Karpas-422 (cell line): ENCODE measurements at regions not wholly inside any gene's neighbourhood (a gene's known extent, or its start where the extent isn't known, plus 50 kb on each side); places are given as distances from the start of the nearest gene placed in this dataset.
"Not testable (repeated sequence)": the region's sequence is repeated elsewhere in the genome, so short reads cannot be mapped to it uniquely, and the experiment has no call there.

Experiments
- DNase-seq: peaks from one replicate; pipeline ENCODE4 v3.0.0-alpha.2; 2015
- H2AFZ ChIP-seq: fragments of 200-600 bp; sonication (generic); 2 replicates; pipeline ENCODE4 v1.6.1; 2014; ENCODE audit warnings: antibody characterized with exemption, low read length, mixed read lengths
- H3K27ac ChIP-seq: fragments of 200-600 bp; sonication (generic); 2 replicates; pipeline ENCODE4 v1.5.1; 2014; ENCODE audit warnings: mild to moderate bottlenecking, low read length, moderate library complexity
- H3K27me3 ChIP-seq: fragments of 200-600 bp; sonication (generic); 2 replicates; pipeline ENCODE4 v1.6.1; 2014; ENCODE audit warnings: low read length, mixed read lengths
- H3K36me3 ChIP-seq: fragments of 200-600 bp; sonication (generic); 2 replicates; pipeline ENCODE4 v1.6.1; 2014; ENCODE audit warnings: low read length, mixed read lengths; ENCODE audit not compliant: insufficient read depth
- H3K4me1 ChIP-seq: fragments of 200-600 bp; sonication (generic); 2 replicates; pipeline ENCODE4 v1.6.1; 2014; ENCODE audit warnings: mild to moderate bottlenecking, low read length, mixed read lengths
- H3K4me2 ChIP-seq: fragments of 200-600 bp; sonication (generic); 2 replicates; pipeline ENCODE4 v1.6.1; 2014; ENCODE audit warnings: low read length, low read depth, mild to moderate bottlenecking; ENCODE audit not compliant: poor library complexity, severe bottlenecking
- H3K4me3 ChIP-seq: fragments of 200-600 bp; sonication (generic); 2 replicates; pipeline ENCODE4 v1.5.1; 2014; ENCODE audit warnings: mild to moderate bottlenecking, antibody characterized with exemption, low read length, mixed read lengths
- H3K79me2 ChIP-seq: fragments of 200-600 bp; sonication (generic); 2 replicates; pipeline ENCODE4 v1.6.1; 2014; ENCODE audit warnings: mild to moderate bottlenecking, low read length, mixed read lengths
- H3K9ac ChIP-seq: fragments of 200-600 bp; sonication (generic); 2 replicates; pipeline ENCODE4 v1.6.0; 2014; ENCODE audit warnings: low read length
- H3K9me2 ChIP-seq: fragments of 200-600 bp; sonication (generic), shearing (Covaris generic); replicated peaks from 2 replicates; pipeline ENCODE4 v1.6.0; 2014; ENCODE audit warnings: mild to moderate bottlenecking, low read length, moderate library complexity; ENCODE audit not compliant: insufficient read depth
- H3K9me3 ChIP-seq: fragments of 300-700, 200-600 bp; sonication (generic); 2 replicates; pipeline ENCODE4 v1.6.1; 2014; ENCODE audit warnings: low read length, mixed read lengths
- H4K20me1 ChIP-seq: fragments of 200-600 bp; sonication (generic); 2 replicates; pipeline ENCODE4 v1.6.1; 2014; ENCODE audit warnings: mild to moderate bottlenecking, antibody characterized with exemption, low read length, low read depth; ENCODE audit not compliant: insufficient read depth

GRCh38 chr17:15850687-15851086 is 94.2 kb upstream of the ADORA2B start:
- H3K9me2 ChIP-seq, H2AFZ ChIP-seq, H3K79me2 ChIP-seq, H3K4me1 ChIP-seq, H3K27ac ChIP-seq, H4K20me1 ChIP-seq, H3K9ac ChIP-seq, H3K36me3 ChIP-seq, H3K9me3 ChIP-seq, DNase-seq, H3K4me2 ChIP-seq, H3K27me3 ChIP-seq, H3K4me3 ChIP-seq: not testable (repeated sequence)

GRCh38 chr17:15852863-15853262 is 92.1 kb upstream of the ADORA2B start:
- H3K4me1 ChIP-seq, H3K4me2 ChIP-seq, H3K9me3 ChIP-seq: not testable (repeated sequence)

GRCh38 chr17:15856191-15856590 is 88.7 kb upstream of the ADORA2B start:
- not testable (repeated sequence) for H4K20me1 ChIP-seq, DNase-seq, H3K79me2 ChIP-seq, H3K27me3 ChIP-seq, H3K36me3 ChIP-seq, H3K9ac ChIP-seq, H3K27ac ChIP-seq, H3K9me2 ChIP-seq, H3K4me2 ChIP-seq, H3K4me3 ChIP-seq, H3K9me3 ChIP-seq, H2AFZ ChIP-seq
- H3K4me1 ChIP-seq: peaks cover 25% of the 10 kb centered on the region

More at GRCh38 chr17:15852863-15853262, 92.1 kb upstream of the ADORA2B start:
- DNase-seq, H3K27me3 ChIP-seq, H3K9me2 ChIP-seq, H3K79me2 ChIP-seq, H2AFZ ChIP-seq, H3K36me3 ChIP-seq, H3K4me3 ChIP-seq, H3K9ac ChIP-seq, H3K27ac ChIP-seq, H4K20me1 ChIP-seq: not testable (repeated sequence)

- not testable (repeated sequence) for H2AFZ ChIP-seq, H3K79me2 ChIP-seq, H4K20me1 ChIP-seq, H3K4me2 ChIP-seq, H3K4me3 ChIP-seq, H3K9ac ChIP-seq, H3K27ac ChIP-seq, H3K36me3 ChIP-seq, H3K9me3 ChIP-seq, H3K27me3 ChIP-seq, DNase-seq, H3K9me2 ChIP-seq
- peaks cover 27% of the 10 kb centered on the region for H3K4me1 ChIP-seq
Observed at GRCh38 chr17:15856745-15857144, 88.2 kb upstream of the ADORA2B start.

GRCh38 chr17:15858082-15858481 is 86.8 kb upstream of the ADORA2B start:
- not testable (repeated sequence) for H3K9me3 ChIP-seq, H3K79me2 ChIP-seq, H3K9ac ChIP-seq, H3K4me3 ChIP-seq, H3K9me2 ChIP-seq, H3K36me3 ChIP-seq, H3K27ac ChIP-seq, H2AFZ ChIP-seq, H3K27me3 ChIP-seq, H4K20me1 ChIP-seq, DNase-seq
- H3K4me2 ChIP-seq: peak overlapping the region; percentile 42
- peaks cover 27% of the 10 kb centered on the region for H3K4me1 ChIP-seq

- not testable (repeated sequence) for DNase-seq, H3K36me3 ChIP-seq, H3K27ac ChIP-seq, H3K9me3 ChIP-seq, H3K9me2 ChIP-seq, H4K20me1 ChIP-seq, H3K4me2 ChIP-seq, H3K27me3 ChIP-seq, H2AFZ ChIP-seq, H3K9ac ChIP-seq, H3K79me2 ChIP-seq, H3K4me3 ChIP-seq
- H3K4me1 ChIP-seq: peaks cover 27% of the 10 kb centered on the region
Observed at GRCh38 chr17:15860774-15861173, 84.2 kb upstream of the ADORA2B start.

- not testable (repeated sequence) for H3K36me3 ChIP-seq, H3K4me3 ChIP-seq, H3K79me2 ChIP-seq, H4K20me1 ChIP-seq, H3K9me3 ChIP-seq, DNase-seq, H3K27ac ChIP-seq, H3K9me2 ChIP-seq, H3K4me2 ChIP-seq, H3K9ac ChIP-seq, H3K27me3 ChIP-seq, H2AFZ ChIP-seq
- H3K4me1 ChIP-seq: peaks cover 13% of the 10 kb centered on the region
Observed at GRCh38 chr17:15864061-15864460, 80.9 kb upstream of the ADORA2B start.

GRCh38 chr17:15864472-15864871 is 80.5 kb upstream of the ADORA2B start:
- H3K9me3 ChIP-seq, H3K79me2 ChIP-seq, H3K9ac ChIP-seq, H4K20me1 ChIP-seq, DNase-seq, H3K36me3 ChIP-seq, H3K9me2 ChIP-seq, H3K4me3 ChIP-seq, H3K27me3 ChIP-seq, H2AFZ ChIP-seq, H3K4me2 ChIP-seq, H3K27ac ChIP-seq: not testable (repeated sequence)
- peaks cover 12% of the 10 kb centered on the region for H3K4me1 ChIP-seq

GRCh38 chr17:15866015-15866414 is 78.9 kb upstream of the ADORA2B start:
- not testable (repeated sequence) for H2AFZ ChIP-seq, H3K79me2 ChIP-seq, H4K20me1 ChIP-seq, DNase-seq, H3K9me2 ChIP-seq, H3K27me3 ChIP-seq, H3K9me3 ChIP-seq, H3K4me1 ChIP-seq, H3K36me3 ChIP-seq, H3K27ac ChIP-seq, H3K4me3 ChIP-seq, H3K9ac ChIP-seq, H3K4me2 ChIP-seq
